ENCODE measurements at regions not wholly inside any gene's neighbourhood (a gene's known extent, or its start where the extent isn't known, plus 50 kb on each side); places are given as distances from the start of the nearest gene placed in this dataset.

GRCh38 chr14:89565607-89566006 is 148.6 kb upstream of the FOXN3 start:
- TF ChIP-seq EZH2phosphoT487 (IDR thresholded peaks at IDR 0.05; ENCODE audit: borderline replicate concordance, low read depth) (no peak), CTCF (IDR thresholded peaks at IDR 0.05) (no peak), EP300 (IDR thresholded peaks at IDR 0.05; ENCODE audit: borderline replicate concordance in 1 of 2, low read depth in 1 of 2, low read length in 1 of 2) (no peak), POLR2AphosphoS5 (IDR thresholded peaks at IDR 0.05; ENCODE audit: low read depth, low read length) (no peak)
